ENCODE measurements at regions not wholly inside any gene's neighbourhood (a gene's known extent, or its start where the extent isn't known, plus 50 kb on each side); places are given as distances from the start of the nearest gene placed in this dataset.

DNA sequence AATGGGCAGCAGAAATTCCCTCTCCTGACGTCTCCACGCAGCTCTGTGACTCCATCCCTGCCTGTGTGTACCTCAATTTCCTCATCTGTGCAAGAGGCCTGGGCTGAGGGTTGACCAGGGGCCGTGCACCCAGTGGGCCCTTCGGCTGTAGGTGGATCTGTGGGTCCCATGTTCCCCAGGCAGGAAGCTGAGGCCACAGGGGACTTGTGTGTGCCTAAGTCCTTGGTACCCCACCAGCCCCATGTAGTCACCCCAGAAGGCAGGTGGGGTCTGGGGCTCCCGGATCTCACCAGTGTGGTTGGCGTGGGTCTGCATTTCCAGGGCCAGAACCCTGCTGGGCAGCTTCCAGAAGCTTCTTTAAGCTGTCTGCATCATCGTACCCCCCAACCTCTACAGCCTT, 177.4 kb upstream of the GSE1 start:
- ATAC-seq: no peak
- intact Hi-C loops (cut with DNase I, micrococcal nuclease): no loop called here

DNA sequence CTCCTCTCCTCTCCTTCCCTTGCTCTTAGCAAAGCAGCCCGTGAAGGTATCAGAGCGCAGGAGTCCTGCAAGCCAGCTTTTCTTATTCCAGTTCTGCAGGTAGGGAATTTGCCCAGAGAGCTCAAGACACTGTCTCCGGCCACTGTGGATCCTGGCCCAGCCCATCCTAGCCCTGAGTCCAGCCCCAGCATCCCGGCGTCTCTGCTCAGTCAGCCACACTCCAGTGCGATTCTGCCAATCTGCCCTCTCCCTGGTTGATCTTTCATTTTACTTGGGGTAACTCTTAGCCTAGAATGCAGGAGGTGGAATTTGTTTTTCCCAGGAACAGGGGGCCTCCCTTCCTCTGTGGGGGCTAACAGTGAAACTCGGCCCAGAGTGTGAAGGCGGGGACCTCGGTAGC, 176.9 kb upstream of the GSE1 start:
- intact Hi-C loops (cut with DNase I, micrococcal nuclease): no loop called here
- ATAC-seq: peak; percentile 16
- DNase-seq: no peak

More for the DNA sequence above, 177.4 kb upstream of the GSE1 start:
- DNase-seq: no peak

DNA sequence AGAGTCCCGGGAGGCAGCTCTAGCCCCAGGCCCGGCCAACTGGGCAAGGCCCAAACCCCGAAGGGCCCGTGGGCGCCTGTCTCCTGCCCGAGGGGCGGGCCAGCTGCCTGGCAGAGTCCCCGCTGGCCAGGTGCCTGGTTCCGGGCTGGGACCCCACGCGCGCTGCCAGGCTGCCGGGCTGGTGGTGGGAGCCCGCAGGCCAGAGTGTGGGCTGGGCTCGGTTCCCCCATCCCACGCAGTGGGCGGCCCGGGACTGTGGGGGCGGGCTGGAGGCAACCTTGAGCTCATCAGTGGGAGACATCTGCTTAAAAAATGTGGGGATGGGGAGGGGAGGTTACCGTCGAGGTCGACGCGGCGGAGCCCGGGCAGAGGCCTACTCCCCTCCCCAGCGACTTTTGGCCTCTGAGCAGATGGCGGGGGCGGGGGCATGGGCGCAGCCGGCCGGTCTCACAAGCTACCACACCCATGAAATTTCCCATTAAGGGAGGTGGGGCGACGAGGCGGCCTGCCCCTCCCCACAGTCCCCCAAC, 176.4 kb upstream of the GSE1 start:
- intact Hi-C loops (cut with DNase I, micrococcal nuclease): no loop called here
- DNase-seq (peak; percentile 83 to 85), ATAC-seq (peak; percentile 76)

DNA sequence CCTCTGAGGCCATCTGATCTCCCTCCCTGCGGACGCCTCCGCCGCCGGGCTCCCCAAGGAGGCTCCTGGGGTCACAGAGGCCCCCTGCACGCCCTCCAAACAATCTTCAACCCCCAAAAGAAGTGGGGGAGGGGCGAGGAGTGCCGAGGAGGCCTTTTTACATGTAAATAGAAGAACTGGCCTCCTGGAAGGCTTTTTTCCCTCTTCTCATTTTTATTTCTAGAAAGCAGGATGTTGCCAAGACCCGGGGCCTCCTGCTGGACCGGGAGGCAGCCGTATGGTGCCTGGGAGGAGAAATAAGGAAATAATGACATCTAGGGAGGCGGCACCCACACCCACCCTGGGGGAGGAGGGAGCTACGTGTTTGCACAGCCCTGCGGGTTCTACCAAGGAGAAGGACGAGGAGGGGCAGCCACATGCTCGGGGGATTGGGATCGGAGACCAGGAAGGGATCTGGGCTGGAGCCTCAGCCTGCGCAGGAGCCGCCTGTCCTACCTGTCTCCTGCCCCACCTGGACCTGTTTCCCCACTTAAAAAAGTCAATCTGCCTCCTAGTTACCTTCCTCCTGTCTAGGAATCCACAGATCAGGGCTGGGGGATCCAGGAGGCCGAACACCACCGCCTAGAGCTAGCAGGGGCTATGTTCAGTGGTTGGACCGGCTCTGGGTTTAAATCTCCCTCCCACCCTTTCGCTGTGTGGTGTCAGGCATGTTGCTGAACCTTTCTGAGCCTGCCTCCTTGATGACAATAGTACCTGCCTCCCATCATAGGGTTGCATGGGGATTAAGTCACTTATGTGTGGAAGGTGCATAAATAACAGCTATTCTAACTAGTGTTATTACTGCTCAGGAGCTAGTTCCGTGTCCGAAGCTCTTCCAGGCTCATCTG, 175.7 kb upstream of the GSE1 start:
- ATAC-seq: peak; percentile 84
- intact Hi-C loops (cut with DNase I, micrococcal nuclease): no loop called here
- DNase-seq: peak; percentile 87 to 94

DNA sequence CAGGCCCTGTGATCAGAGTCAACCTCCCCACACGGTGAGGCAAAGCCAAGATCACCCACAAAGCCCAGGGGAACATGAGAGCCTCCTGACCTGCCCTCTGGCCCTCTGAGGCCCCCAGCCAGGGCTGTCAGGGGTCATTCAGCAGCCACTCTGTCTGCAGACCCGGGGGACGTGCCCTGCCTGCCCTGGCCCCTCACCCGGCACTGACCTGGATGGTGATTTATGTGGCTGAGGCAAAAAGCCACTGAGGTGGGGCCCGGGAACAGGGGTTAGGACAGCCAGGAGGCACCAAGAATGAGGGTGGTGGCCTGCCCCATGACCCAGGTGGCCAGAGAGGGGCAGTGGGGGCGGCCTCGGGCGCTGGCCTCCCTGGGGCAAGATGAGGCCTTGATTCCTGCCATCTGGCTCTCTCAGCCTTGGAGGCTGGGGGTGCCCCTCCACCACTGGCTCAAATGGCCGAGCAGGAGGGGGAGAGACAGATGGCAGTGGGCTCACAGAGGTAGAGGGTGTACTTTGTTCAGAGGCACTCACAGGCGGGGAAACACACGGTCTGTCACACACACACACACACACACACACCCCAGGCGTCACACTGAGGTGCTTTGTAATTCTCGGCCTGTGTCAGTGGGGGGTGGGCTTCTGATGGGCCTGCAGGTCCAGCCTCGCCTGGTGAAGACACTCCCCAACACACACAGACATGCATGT, 174.0 kb upstream of the GSE1 start:
- ATAC-seq: no peak
- no peak for DNase-seq
- intact Hi-C loops (cut with DNase I, micrococcal nuclease): no loop called here

DNA sequence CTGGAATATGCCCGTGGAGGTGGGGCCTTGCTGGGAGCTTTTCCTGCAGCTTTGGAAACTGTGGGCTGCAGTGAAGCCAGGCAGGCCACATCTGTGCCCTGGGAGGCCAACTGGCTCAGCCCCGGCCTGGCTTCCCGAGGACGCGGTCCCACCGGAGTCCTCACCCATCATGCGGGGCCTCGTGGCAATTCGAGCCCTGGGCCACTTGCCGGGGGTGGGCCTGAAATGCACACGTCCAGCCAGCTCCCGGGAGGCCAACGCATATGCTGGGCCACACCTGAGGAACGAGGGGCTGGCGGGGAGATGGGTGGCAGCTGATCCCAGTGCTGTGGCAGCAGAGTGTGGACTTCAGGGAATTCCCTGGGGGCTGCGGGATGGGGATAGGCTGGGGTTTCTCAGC, 172.4 kb upstream of the GSE1 start:
- intact Hi-C loops (cut with DNase I, micrococcal nuclease): no loop called here
- ATAC-seq (no peak), DNase-seq (no peak)

DNA sequence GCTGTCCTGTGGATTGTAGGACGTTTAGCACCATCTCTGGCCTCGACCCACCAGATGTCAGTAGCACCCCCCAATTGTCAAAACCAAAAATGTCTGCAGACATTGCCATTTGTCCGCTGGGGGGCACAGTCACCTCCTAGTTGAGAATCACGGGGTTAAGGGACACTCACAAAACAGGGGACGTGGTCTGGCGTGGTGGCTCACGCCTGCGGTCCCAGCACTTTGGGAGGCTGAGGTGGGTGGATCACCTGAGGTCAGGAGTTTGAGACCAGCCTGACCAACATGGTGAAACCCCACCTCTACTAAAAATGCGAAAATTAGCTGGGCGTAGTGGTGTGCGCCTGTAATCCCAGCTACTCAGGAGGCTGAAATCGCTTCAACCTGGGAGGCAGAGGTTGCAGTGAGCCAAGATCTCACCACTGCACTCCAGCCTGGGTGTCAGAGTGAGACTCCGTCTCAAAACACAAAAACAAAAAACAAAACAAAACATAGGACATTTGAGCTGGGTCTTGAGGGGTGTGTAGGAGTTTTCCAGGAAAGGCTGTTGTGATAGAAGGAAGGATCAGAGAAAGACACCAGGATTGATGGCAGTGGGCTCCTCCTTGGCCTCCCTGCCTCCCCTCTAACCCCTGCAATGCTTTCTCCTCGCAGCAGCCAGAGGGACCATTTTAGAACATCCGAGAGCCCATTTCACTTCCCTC, 171.8 kb upstream of the GSE1 start:
- intact Hi-C loops (cut with DNase I, micrococcal nuclease): no loop called here
- DNase-seq: no peak

DNA sequence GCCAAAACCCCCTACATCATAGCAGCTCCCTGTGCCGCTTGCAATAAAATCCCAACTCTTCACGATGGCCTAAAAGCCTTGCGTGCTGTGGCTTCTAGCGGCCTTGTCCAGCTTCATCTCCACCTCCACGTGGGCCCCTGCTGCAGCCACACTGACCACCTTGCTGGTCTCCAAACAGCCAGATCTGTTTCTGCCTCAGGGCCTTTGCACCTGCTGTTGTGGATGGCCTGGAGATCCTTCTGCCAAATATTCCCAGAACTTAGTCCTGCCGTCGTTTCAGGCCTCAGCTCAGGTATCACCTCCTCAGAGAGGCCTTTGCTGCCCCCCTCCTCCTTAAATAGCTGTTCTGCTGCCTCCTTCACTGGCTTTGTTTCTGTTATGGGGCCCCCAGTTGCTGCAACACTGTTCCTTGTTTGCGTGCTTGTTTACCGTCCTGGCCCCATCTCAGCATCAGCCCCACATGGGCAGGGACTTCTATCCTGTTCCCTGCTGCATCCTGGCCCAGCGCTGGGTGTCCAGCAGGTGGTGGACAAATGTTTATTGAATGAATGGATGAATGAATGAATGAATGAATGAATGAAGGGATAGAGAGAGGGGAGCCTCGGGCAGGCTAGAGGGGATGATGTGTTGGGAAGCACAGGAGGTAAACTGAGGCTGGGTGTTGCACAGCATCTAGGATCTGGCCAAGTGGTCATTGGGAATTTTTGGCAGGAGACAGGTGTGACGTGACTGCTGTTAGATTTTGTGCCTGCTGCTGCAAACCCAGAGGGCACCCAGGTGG, 171.0 kb upstream of the GSE1 start:
- intact Hi-C loops (cut with DNase I, micrococcal nuclease): no loop called here
- DNase-seq (no peak), ATAC-seq (no peak)

More for the DNA sequence above, 171.8 kb upstream of the GSE1 start:
- ATAC-seq: no peak

DNA sequence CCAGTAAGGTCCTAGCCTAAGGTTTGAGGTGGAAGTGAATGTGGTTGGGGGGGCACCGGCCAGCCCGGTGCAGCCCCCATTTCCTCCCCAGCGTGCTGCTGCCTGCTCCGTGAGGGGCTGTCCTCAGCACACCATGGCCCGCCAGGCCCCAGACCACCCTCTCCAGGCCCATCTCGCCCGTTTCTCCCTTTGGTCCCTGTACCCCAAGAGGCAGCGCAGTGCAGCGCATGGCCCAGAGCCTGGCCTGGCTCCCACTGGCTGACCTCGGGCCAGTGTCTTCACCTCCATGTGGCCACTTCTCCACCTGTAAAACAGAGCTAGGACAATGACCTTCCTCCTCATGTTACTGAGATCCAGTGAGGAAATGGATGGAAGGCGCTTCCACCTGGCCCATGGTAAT, 170.0 kb upstream of the GSE1 start:
- no peak for ATAC-seq
- no peak for DNase-seq
- intact Hi-C loops (cut with DNase I, micrococcal nuclease): no loop called here

DNA sequence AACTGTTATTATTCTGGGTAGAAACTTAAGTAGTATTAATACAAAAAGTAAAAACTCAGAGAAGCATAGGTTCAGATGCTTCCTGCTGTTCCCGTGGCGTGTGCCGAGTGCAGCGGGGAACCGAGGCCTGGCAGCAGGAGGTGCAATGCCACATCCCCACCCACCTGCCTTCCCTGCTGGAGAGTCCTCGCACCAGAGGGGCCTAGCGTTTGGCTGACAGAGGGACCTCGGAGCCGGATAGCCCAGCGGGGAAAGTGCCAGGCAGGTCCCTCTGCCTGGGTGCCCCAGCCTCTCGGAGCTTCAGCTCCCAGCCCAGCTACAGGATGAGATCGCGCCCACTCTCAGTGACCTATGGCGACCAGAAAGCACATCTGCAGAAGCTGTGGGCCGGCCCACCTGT, 169.6 kb upstream of the GSE1 start:
- intact Hi-C loops (cut with DNase I, micrococcal nuclease): no loop called here
- DNase-seq (no peak), ATAC-seq (no peak)

DNA sequence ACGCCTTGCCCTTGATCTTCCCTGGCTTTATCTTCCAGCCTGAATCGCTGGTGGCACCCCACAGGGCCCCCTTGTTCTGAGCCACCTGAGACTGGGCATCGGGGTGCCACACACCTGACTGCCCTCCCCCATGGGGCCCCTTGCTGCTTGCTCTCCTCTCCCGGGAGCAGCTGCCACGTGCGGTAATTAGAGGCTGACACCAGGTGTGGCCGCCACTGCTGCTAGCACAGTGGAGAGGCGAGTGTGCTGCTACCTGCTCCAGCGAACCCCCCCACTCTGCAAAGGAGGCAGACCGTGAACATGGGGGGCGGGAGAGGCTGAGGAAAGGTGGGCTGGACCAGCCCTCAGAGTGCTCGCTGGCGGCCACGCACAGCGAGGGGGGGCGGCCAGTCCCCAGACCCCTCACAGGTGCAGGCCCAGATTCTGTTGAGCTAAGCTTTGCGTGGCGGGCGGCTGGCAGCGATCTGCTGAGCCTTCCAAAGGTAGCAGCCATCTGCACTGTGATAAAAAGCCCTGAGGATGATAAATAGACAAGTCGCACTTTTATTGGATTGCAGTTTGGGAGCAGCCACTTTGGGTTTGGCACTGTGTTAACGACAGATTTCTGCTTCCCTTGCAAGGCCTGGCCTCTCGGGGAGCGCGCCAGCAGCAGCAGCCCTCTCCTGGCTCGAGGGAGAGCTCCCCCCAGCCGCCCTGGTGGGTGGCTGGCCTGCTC, 167.9 kb upstream of the GSE1 start:
- ATAC-seq (peak; percentile 57), DNase-seq (peak; percentile 66 to 67)
- intact Hi-C loops (cut with DNase I, micrococcal nuclease): no loop called here

DNA sequence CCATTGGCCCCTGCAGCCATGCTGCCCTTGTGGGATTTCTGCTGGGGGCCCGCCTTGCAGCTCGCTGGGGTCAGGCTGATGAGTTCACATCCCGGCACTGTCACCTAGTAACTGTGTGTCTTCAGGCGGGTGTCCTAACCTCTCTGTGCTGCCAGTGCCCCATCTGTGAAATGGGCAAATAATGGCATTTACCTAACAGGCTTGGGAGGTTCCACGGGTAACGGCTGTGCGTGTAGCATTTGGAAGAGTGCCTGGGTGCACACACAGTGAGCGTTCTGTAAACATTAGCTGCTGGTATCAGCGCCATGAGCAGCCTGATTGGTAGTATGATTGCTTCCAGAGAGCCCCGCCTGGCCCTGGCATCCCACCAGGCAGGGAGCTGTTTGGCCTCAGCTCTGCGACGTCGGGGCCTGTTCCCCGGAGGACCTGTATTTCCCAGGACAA, 167.3 kb upstream of the GSE1 start:
- peak; percentile 52 to 65 for DNase-seq

DNA sequence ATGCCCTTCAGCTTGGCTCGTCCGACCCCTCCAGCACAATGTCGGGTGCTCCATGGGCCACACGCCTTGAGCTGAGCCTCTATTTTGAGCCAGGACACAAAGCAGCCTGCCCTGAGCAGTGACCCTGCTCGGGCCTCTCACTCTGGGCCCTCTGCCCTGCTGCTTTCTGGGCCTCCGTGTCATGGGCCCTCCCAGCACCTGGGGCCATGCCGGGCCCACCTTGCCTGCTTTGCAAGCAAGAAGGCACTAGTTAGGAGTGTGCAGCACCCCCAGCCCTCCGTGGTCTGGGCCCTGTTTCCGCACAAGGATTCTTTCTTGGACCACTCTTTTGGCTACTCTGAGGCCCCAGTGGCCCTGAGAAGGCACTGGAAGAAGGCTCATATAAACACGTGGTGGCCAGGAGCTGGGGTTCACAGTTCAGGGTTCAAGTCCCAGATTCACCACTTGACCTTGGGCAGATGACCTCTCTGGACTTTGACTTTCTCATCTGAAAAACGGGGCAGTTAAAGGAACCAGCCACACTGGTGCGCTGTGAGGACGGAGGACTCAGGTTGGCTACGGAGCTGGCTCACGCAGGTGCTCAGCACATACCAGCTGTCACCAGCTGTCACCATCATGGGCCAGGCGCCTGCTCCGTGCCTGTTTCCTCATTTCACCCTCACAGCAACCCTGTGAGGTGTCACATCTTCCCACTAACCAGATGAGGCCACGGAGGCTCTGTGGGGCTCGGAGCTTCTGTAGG, 166.0 kb upstream of the GSE1 start:
- ATAC-seq (peak; percentile 47), DNase-seq (peak; percentile 65 to 71)
- intact Hi-C loops (cut with DNase I, micrococcal nuclease): no loop called here

More for the DNA sequence above, 167.3 kb upstream of the GSE1 start:
- ATAC-seq: peak; percentile 23
- intact Hi-C loops (cut with DNase I, micrococcal nuclease): no loop called here

DNA sequence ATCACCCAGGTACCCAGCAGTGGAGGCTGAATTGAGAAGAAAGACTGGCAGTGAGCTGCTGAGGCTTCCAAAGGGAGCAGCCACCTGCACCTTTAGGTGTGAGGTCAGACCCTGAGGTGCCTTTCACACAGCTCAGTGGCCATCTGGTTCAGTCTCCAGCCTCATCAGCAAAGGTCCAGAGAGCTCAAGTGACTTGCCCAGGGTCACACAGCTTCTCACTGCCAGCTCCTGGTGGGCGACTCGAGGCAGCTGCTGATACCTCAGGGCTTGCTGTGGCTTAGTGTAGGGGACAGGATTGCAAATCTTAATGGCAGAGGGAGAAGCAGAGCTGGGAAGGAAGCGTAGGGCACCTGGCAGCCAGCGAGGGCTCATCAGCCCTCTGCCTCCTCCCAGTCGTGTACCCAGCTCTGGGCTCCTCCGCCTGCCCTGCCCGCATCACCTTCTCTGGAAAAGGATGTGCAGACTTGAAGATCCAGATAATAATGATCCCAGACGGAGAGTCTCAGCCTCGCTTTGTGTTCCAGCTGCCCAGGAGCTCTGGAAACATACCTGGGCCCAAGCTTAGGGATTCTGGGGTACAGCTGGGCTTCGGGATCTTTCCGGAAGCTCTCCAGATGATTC, 165.3 kb upstream of the GSE1 start:
- no peak for ATAC-seq
- intact Hi-C loops (cut with DNase I, micrococcal nuclease): no loop called here
- DNase-seq: no peak

DNA sequence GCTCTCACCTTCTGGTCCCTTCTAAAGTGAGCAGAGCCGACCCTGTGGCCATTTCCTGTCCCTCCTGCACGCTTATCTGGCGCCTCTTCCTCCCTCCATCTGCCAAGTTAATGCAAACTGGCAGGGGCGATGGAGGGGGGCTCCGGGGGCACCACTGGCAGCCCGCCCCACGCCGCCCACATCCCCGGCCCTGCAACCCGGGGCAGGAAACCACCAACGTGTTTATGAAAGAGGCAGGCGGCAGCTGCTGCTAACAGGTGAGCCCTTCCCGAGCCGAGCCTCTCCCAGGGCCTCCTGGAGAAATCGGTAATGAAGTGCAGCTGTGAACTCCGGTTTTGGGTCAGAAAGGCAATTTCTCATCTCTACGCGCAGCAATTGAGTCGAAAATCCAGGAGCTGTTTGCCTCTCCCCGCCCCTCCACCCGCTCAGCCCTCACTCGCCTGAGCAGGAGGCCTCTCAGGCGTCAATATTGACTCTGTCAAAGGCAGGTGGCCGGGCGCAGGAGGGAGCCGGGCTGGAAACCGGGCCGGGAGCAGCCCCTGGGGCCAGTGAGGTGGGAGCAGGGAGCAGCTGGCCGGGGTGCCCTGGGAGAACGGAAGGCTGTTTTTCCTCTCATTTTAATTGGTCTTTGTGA, 164.4 kb upstream of the GSE1 start:
- ATAC-seq (peak; percentile 65), DNase-seq (peak; percentile 76 to 79)
- intact Hi-C loops (cut with DNase I, micrococcal nuclease): no loop called here

DNA sequence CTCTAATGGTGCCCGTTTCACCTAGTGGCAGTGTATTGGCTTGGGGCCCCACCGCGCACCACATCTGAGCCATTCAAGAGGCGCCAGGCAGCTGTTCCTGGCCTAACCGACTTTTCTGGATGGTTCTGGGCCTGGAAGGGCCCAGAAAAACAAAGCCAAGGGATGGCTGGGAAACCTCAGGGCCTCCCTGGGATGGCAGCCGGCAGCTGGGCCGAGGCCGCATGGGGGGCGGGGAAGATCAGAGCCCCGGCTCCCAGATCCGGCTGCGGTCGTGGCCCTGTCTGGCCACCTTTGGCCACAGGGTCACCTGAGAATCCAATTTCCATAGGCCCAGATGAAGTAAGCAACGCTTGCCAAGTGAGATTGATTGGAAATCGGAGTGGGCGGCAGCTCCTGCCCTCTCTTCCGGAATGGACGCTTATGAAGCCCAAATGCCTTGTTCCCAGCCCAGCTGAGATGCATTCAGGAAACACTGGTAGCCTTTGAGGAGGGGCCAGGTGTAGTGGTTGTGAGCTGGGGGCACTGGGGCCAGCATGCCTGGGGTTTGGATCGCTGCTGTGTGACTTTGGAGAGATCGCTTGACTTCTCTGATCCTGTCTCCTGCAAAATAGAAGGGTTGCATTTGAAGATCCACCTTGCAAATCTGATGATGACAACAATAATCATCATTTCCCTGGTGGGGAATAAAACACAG, 163.8 kb upstream of the GSE1 start:
- ATAC-seq (no peak), DNase-seq (no peak)
- intact Hi-C loops (cut with DNase I, micrococcal nuclease): no loop called here

Data from left colon (tissue), 2 donors.